ENCODE measurements at regions not wholly inside any gene's neighbourhood (a gene's known extent, or its start where the extent isn't known, plus 50 kb on each side); places are given as distances from the start of the nearest gene placed in this dataset.
A peak's percentile ranks its signal among the peaks of the same experiment; 100 is the strongest.

DNA sequence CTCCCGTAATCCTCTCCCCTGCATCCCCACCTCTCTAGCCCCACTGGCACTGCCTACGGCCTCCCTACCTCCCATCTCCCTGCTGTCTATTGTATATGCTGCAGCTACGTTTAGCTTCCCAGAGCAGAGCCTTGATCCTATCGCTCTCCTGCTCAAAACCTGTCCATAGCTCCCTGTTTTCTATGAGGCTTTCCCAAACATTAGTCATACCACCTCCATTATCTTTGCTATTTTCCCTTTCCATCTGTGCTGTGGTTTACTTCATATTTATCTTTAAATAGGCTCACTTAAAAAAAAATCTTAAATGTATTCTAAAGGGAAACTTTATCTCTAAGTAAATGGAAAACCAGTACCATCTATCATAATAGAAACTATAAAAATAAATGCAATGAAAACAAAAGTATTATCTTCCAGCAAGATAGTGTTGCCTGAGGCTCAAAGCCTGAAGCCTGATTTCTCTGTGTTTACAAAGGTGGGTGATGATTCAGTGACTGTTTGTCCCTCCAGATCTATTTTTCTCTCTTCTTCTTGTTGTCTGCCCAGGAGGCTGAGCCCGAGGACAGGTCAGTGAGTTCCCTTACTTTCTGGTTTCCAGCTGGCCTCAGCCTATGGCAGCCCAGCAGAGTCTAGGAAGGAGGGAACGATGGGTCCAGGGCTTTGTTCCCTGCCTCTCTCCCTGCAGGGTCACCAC, 397.1 kb upstream of the CFAP20DC start:
- DNase-seq (ENCODE audit: low read depth in 2 of 2) = no peak

DNA sequence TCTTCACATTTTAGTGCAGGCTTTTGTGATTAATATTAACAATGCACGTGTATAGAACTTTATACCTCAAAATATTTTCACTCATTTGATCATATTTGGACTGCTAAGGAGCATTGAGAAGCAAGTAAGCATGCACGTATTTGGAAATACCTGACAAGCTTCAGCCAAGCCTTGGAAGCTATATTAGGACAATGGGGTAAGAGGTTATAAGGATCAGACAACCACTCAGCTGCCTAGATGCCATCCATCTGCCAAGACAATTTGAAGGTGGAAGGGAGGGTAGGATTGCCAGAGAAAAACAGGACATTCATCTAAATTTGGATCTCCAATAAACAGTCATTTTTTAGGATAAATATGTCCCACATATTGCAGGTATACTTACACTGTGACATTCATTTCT, 394.9 kb upstream of the CFAP20DC start:
- DNase-seq (ENCODE audit: low read depth in 2 of 2) = no peak

DNA sequence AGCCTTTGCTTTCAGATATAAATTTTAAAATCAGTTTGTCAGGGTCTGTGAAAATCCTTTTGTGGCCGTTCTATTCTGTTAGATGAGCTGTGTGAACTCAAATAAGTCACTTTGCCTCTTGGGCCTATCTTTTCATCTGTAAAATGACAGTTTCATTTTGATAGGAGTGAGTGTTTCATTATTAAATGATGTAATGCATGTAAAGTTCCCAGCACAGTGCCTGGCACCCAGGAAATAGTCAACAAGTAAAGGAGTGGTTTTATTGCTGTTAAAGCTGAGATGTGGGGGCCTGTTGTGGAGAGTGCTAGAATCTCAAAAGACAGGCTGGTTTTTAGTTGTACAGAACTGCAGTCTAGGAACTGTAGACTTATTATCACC, 394.5 kb upstream of the CFAP20DC start:
- DNase-seq (ENCODE audit: low read depth in 2 of 2) = no peak

DNA sequence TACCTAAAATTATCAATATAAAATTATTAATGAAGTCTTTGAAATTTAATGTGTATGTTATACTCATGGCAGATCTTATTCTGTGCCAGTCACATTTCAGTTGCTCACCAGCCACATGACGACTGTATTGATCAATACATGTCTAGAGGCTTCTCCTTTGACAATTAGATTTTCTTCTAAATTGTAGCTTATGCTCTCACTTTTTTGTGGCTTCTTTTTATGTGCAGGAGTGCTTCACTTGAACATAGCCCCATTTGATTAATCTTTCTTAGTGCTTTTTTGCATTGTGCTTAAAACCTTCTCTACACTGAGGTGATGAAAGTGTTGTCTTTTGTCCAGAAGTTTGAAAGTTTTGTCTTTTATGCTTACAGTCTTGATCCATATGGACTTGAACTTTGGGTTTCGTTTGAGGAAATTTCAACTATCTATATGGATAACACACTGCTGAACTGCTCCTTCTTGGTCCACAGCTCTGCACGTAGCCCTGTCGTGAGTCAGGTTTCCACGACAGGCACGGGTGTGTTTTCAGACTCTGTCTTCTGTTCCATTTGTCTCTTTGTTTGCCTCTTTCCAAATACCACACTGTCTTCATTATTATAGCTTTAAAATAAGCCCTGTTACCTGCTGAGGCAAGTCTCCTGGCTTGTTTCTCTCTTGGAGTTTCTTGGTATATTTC, 393.9 kb upstream of the CFAP20DC start:
- DNase-seq (ENCODE audit: low read depth in 2 of 2) = no peak

DNA sequence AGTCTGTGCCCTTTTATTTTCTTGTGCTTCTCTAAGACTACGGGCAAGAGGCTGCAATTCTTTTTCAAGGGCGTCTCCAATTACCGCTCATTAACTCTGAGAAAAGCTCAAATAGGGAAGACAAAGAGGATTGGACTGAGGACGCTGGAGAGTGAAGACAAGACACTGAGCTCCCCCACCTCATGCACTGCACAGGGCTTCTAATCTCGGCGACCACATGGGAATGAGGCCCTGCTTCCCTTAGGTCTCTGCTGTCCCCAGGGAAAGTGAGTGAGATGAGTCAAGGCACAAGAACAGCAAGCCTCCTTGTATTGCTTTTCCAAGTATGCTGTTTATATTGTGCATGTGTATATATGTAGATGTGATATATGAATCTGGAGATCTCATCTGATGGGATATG, 392.2 kb upstream of the CFAP20DC start:
- no peak for DNase-seq (ENCODE audit: low read depth in 2 of 2)

DNA sequence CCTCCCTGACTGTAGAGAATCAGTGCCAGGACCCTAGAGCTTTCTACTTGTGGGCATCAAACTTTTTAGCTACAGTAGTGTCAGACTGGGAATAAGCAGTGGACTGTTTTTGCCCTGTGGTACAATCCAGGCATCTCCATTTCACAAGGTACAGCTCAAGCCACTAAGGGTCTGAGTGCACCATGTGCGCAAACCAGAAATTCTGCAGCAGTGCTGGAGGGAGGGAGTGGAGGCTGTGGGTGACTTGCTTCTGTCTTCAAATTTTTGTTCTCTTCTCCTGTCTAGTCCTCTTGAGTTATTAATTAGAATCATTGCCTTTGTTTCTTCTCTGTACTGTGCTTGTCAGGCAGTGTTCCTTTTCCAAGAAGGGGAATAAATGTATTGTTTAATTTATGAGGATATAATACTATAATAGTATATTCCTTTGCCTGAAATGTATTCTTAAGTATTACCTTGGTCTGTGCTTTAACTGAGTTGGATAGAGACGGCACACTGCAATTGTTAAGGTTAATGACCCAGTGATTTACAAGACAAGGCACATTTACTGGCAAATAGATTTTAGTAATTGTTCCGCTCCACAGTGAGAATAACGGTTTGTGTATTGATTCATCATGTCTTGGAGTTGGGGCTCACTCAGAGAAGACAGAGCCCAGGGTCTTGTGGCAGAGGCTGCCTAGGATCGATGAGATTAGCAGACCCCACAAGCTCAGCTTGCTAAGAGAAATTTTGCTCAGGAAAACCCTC, 390.6 kb upstream of the CFAP20DC start:
- no peak for DNase-seq (ENCODE audit: low read depth in 2 of 2)

DNA sequence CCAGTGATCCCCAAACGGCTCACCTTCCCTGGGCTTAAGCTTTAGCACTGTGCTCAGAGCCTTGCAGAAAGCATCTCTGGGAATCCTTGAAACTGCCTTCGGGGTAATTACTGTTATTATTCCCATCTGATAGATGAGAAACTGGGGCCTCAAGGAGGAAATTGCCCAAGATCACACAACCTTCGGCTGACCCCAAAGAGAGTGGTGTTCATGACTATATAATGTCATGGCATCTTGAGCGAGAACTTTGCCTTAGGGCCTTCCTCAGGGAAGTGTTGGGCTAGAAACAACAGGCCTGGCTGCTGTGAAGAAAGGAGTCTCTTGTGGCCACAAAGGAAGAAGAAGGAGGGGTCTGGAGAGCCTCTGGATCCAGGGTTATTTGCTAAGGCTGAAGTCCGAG, 388.7 kb upstream of the CFAP20DC start:
- DNase-seq (ENCODE audit: low read depth in 2 of 2) = no peak

DNA sequence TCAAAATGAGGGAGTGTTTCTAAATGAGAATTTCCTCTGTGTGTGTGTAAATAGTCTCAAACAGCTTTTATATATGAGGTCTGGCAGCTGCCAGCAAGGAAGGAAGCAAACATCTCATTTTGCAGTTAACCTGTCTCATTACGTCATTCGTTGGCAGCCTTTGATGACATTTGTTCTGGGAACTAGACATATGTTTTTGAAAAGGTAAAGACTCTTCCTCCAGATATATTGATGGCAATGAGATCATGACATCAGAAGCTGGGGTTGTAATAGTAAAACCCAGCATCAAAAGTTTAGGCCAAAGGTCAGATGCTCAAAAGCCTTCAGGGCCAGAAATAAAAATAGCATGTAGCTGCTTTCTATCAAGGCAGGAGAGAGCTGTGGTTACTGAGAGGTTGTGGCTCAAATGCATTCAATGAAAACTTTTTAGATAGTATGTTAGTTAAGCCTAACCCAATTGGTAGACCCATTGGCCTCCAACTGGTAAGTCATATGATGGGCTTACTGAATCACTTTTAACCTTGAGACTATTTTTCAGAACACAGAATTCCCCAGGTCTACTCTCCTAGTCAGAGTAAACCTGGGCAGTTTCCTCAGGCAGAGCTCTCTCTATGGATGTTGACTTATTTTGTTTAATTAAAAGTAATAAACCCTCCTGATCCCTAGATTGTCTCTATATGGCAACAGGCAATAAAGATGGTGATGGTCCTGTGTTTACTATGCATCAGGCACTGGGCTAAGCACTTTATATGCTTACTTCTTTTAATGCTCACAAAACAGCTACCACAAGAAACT, 386.5 kb upstream of the CFAP20DC start:
- no peak for DNase-seq (ENCODE audit: low read depth in 2 of 2)

DNA sequence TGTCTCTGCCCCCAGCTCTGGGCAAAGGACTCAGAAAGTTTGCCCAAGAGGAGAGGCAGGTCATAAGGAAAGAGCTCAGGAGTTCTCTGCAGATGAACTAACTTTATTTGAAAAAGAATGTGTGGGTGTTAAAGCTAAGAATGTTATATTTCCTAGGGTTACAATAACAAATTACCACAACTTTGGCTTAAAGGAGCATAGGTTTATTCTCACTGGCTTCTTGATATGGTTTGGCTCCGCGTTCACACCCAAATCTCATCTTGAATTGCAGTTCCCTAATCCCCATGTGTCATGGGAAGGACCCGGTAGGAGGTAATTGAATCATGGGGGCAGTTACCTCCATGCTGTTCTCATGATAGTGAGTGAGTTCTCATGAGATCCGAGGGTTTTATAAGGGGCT, 383.7 kb upstream of the CFAP20DC start:
- DNase-seq (ENCODE audit: low read depth in 2 of 2) = no peak

DNA sequence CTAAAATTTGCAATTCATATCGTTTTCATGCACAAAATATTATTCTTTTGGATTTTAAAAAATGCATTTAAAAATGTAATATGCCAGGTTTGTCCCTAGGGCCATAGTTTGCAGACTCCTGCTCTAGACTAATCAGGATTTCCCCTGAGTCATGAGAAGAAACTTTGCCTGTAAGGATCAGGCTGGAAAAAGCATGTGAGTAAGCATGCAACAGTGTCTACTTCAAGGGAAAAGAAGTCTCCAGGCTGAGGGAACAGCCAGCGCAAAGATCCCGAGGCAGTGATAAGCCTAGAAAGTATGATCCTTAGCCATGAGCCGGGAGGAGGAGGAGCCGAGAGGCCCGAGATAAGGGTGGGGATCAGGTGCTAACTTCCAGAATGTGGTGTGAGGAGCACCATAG, 382.8 kb upstream of the CFAP20DC start:
- no peak for DNase-seq (ENCODE audit: low read depth in 2 of 2)

DNA sequence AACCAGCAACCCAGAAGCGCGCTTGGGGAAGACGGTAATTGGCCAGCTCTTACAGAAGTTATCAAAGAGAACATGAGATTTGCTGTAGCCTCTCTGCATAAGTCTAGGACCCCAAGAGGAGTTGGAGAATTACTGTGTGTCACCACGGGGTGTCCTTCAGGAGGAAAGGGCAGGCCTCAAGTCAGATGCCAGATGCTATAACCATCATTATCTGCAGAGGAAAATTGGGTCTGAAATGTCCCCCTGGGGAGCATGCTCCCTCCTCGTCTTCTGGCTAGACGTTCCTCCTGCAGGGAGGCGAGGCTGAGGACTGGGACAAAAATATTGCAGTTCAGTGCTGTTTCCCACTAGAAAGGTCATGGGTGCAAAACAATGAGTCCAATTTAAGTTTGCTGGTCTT, 380.5 kb upstream of the CFAP20DC start:
- DNase-seq (ENCODE audit: low read depth in 2 of 2) = no peak

DNA sequence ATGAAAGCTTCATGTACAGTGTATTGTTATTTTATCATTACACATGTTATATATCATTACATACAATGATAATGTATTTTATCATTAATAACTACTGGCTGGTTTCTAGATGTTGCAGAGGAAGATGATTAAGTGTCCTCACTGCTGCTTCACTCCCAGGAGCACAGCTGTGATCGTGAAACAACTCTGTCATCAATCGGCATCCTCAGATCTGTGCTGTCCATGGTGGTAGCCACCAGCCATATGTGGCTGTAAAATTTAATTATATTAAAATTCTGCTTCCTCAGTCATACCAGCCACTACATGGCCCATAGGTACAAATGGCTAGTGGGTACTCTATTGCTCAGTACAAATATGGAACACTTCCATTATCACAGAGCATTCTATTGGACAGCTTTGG, 379.4 kb upstream of the CFAP20DC start:
- DNase-seq (ENCODE audit: low read depth in 2 of 2) = no peak

DNA sequence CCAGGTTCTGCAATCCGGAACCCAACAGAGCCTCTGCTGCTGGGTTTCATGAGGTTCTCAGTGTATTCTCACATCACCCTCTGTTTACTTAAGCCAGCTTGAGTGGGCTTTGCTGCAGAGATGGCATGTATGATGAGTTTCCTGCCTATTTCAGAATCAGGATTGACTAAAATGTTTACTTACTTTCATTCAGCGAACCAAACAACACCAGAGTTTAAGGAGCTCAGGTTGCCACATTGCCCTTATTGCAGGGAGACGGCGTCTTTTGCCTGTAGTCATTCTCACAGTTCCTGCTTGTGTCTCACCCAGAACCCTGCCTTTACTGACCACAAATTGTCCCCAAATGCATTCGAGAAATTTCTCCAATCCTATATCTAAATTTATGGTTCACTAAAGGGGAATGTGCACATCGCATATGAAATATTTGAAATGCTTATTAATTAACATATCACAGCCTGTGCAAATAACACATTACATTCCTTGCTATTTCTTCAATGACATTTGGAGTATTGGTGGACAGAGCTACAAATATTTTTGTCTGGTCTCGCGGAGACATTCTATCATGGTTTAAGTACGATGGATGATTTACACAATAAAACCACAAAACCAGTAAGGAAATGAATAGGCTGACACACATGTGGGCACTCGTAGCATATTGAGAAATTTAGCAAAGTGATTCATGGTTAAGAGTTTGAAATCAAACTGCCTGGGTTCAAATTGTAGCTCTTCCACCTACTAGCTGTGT, 377.2 kb upstream of the CFAP20DC start:
- DNase-seq (ENCODE audit: low read depth in 2 of 2) = no peak

DNA sequence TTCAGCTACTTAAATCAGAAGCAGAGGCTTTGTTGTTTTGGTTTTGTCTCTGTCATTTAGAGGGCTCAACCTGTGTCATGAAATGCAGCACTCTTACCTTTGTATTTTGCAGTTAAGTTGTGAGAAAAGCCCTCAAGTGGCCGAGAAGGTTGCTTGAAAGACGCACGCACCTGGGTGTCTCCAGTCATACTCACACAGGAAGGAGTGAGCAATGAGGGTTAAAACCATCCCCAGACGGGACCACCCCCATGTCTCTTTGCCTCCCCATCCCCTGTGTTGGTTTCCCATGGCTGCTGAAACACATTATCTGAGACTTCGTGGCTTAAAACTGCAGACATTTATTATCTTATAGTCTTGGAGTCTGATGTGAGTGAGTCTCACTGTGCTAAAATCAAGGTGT, 376.1 kb upstream of the CFAP20DC start:
- DNase-seq (ENCODE audit: low read depth in 2 of 2) = peak in 1 of 2 donors; percentile 4

DNA sequence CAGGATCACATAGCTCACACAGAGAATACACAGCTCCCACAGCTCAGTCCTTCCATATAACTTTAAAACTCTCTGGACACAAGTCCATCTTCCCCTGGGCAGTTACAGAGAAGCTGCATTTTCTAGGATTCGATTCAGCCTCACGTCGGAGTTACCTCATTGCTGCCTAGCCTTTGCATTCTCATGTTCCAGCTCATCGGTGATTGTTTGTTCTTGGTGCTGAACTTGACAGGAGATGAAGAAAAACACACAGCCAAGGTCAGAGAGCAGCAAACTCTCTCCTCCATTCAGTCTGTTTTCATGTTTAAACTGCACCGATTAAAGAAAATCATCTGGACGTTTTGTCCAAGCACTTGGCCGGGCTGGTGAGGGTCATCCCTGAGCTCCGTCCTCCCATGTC, 375.5 kb upstream of the CFAP20DC start:
- DNase-seq (ENCODE audit: low read depth in 2 of 2) = no peak

DNA sequence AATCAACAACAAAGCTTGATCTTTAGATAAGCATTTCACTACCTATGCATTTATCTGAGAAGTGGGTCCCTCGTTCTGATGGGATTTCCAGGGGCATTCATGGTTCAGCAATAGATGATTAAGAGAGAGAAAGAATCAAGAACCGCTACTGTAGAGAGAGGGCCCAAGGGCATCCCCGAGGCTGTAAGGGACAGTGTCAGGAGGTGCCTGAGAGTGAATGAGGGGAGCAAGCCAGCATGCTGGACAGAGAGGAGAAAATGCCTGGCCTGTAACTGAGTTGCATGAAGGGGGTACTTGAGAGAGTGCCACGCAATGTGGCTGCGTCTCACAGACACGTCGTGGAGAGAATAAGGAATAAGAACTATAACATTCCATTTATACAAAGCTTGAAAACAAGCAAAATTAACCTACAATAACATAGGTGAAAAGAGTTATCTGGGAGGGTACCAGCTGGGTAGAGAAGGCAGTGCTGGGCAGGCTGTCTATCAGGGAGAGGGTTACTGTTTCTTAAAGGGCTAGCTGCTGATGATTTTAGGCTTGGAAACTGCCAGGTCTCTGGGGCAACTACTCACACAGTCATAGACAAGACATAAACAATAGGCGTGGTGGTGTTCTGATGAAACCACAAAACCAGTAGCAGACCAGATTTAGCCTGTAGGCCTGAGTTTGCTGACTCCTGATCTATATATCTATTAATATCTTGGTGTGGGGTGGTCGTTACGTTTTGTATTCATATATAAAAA, 374.6 kb upstream of the CFAP20DC start:
- DNase-seq (ENCODE audit: low read depth in 2 of 2) = no peak

DNA sequence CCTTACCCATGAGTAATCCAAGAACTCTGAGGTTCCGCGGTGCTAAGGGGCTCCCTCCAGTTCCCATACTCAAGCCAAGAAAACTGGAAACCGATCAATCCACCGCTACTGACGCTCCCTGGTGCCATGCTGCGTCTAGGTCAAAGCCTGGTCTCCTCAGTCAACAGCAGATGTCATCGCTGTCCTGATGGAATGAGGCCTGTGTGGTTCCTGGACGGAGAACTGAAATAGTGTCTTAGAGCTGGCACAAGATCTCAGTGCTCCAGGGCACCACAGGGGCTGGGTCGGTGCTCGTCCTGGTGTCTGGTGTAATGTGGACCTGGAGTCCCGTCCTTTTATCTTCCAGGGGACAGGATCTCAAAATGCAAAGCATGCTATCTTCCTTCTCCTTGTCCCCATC, 373.9 kb upstream of the CFAP20DC start:
- no peak for DNase-seq (ENCODE audit: low read depth in 2 of 2)

DNA sequence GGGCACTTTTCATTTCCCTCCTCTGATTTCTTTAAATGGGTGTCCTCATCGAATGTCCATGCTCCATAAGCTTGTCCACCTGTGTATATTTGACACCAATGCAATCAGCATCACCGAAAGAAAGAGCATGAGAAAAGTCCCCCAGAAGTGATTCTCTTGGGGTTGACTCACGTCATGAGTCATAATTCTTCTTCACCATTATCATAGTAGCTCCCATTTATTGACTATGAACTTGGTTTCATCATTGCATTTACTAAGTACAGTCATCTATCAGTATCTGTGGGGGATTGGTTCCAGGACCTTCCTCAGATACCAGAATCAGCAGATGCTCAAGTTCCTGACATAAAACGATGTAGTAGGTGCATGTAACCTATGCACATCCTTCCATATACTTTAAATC, 372.5 kb upstream of the CFAP20DC start:
- no peak for DNase-seq (ENCODE audit: low read depth in 2 of 2)

DNA sequence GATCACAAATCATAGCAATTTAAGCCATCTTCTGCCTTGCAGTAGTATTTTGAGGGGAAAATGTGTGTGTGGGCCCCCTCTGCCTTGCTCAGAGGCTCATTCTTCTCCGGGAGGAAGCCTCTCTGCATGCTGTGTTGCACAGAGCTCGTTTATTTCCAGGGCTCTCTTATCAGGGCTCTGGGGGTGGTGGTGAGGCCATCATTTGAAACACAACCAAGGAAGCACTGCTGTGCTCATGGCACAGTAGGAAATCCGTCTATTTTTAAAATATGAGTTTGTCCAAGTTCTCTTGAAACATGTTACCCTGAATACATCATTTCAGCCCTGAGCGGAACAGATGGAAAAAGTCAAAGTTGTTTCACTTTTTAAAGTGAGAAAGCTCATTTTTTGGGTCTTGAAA, 369.0 kb upstream of the CFAP20DC start:
- no peak for DNase-seq (ENCODE audit: low read depth in 2 of 2)

DNA sequence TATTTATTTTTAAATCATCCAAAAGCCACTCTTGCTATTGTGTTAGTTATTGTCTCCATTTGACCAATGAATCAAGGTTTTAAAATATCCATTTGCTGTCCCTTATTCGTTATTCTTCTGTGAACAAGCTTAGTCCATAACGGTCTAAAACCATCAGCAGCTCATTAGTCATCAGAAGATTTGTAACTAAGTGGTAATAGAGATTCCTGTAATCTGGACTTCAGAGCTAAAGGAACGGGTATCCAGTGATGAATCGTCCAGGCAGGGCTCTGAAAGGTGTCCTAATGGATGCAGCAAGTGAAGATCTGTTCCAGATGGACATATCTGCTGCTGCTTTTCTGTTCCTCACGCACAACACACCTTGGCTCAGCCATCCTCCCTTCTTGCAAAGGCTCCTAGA, 362.7 kb upstream of the CFAP20DC start:
- DNase-seq (ENCODE audit: low read depth in 2 of 2) = no peak

DNA sequence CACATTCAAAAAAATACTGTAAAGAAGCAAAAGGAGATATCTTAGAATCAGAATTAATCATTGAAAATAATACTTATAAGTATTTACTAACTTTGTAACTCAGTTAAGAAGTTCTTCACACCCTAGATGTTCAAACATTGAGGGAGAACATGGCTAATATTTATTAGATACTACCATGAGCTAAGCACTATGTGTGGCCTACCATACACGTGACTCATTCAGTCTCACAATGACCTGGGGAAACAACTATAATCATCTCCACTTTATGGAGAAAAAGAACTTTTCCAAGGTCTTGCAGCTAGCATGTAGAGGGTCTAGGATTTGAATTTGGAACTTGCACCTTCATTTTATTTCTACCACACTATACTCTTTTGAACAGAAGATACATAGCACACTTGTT, 361.9 kb upstream of the CFAP20DC start:
- DNase-seq (ENCODE audit: low read depth in 2 of 2) = no peak

Data from stimulated activated CD8-positive, alpha-beta memory T cell treated with anti-CD3 and anti-CD28 coated beads, Interleukin-7, amount 100 ng/mL, for 1 hour (primary cell).